ENCODE measurements at regions not wholly inside any gene's neighbourhood (a gene's known extent, or its start where the extent isn't known, plus 50 kb on each side); places are given as distances from the start of the nearest gene placed in this dataset.
A peak's percentile ranks its signal among the peaks of the same experiment; 100 is the strongest.

GRCh38 chr3:157982359-157982758 is 123.9 kb downstream of the SHOX2 start:
- no peaks in the 10 kb centered on the region for H3K27me3 ChIP-seq
- no peak for DNase-seq
- TF ChIP-seq, protein P1, sequence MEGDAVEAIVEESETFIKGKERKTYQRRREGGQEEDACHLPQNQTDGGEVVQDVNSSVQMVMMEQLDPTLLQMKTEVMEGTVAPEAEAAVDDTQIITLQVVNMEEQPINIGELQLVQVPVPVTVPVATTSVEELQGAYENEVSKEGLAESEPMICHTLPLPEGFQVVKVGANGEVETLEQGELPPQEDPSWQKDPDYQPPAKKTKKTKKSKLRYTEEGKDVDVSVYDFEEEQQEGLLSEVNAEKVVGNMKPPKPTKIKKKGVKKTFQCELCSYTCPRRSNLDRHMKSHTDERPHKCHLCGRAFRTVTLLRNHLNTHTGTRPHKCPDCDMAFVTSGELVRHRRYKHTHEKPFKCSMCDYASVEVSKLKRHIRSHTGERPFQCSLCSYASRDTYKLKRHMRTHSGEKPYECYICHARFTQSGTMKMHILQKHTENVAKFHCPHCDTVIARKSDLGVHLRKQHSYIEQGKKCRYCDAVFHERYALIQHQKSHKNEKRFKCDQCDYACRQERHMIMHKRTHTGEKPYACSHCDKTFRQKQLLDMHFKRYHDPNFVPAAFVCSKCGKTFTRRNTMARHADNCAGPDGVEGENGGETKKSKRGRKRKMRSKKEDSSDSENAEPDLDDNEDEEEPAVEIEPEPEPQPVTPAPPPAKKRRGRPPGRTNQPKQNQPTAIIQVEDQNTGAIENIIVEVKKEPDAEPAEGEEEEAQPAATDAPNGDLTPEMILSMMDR (IDR thresholded peaks at IDR 0.05; ENCODE audit: low read depth, low read length) = no peak
- H3K4me1 ChIP-seq = no peaks in the 10 kb centered on the region
- no peaks in the 10 kb centered on the region for H3K36me3 ChIP-seq
- no peak overlapping the region for H3K4me3 ChIP-seq (ENCODE audit: low read depth, low read length)
- H3K9me3 ChIP-seq = no peaks in the 10 kb centered on the region

DNA sequence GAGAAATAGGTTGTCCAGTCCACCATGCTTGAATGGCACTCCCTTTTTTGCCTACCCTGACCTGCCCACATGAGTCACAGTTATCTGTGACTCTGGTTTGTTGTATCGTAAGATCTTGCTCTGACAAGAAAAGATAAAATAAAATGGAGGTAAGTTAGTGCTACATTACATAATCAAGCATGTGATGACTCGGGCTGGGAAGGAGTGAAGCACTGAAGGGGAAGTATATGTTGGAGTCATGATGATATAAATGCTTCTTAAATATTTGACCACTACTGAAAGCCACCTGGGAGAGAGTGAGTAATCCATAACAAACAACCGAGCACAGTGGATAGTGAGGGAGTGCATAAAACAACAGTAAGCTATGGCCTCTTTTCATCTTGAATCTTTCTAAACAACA is 124.4 kb downstream of the SHOX2 start:
- H3K27me3 ChIP-seq = no peaks in the 10 kb centered on the region
- TF ChIP-seq, protein P1 (IDR thresholded peaks at IDR 0.05; ENCODE audit: low read depth, low read length) = no peak
- no peaks in the 10 kb centered on the region for H3K36me3 ChIP-seq
- H3K4me3 ChIP-seq (ENCODE audit: low read depth, low read length) = no peak overlapping the region
- no peak for DNase-seq
- H3K9me3 ChIP-seq = no peaks in the 10 kb centered on the region
- no peaks in the 10 kb centered on the region for H3K4me1 ChIP-seq

GRCh38 chr3:157979022-157979421 is 127.2 kb downstream of the SHOX2 start:
- Histone ChIP-seq H3K9me3 (no peaks in the 10 kb centered on the region), H3K4me1 (no peaks in the 10 kb centered on the region), H3K36me3 (no peaks in the 10 kb centered on the region), H3K27me3 (no peaks in the 10 kb centered on the region), H3K4me3 (ENCODE audit: low read depth, low read length) (no peak overlapping the region)
- no peak for DNase-seq
- TF ChIP-seq, protein P1 (IDR thresholded peaks at IDR 0.05; ENCODE audit: low read depth, low read length) = no peak

DNA sequence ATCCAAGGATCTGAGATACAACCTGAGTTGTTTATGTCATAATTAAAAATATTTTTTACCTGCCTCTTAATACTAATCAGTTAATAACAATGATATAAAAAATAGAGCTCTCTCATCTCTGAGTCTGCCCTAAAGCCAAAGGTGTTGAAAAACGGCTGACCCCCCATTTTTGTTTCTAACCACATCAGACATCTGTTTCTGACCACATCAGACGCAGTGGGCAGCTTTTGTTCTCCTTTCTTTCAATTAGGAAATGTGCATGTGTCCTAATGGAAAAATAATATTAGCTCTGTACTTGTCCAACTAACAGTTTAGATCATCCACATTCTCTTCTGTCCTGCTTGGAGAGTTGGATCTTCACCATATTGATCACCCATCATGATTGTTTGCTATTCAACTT is 144.6 kb downstream of the SHOX2 start:
- no peak for DNase-seq
- TF ChIP-seq, protein P1 (IDR thresholded peaks at IDR 0.05; ENCODE audit: low read depth, low read length) = no peak
- H3K9me3 ChIP-seq = no peaks in the 10 kb centered on the region

GRCh38 chr3:157958457-157958856 is 147.8 kb downstream of the SHOX2 start:
- TF ChIP-seq, protein P1 (IDR thresholded peaks at IDR 0.05; ENCODE audit: low read depth, low read length) = no peak
- no peaks in the 10 kb centered on the region for H3K36me3 ChIP-seq
- H3K9me3 ChIP-seq = no peaks in the 10 kb centered on the region
- DNase-seq = peak; percentile 8
- H3K4me3 ChIP-seq (ENCODE audit: low read depth, low read length) = peak overlapping the region; percentile 34
- peaks cover 4% of the 10 kb centered on the region for H3K4me1 ChIP-seq
- no peaks in the 10 kb centered on the region for H3K27me3 ChIP-seq

More for the DNA sequence above, 144.6 kb downstream of the SHOX2 start:
- no peaks in the 10 kb centered on the region for H3K27me3 ChIP-seq
- H3K36me3 ChIP-seq = no peaks in the 10 kb centered on the region
- peaks cover 4% of the 10 kb centered on the region for H3K4me1 ChIP-seq
- H3K4me3 ChIP-seq (ENCODE audit: low read depth, low read length) = no peak overlapping the region

DNA sequence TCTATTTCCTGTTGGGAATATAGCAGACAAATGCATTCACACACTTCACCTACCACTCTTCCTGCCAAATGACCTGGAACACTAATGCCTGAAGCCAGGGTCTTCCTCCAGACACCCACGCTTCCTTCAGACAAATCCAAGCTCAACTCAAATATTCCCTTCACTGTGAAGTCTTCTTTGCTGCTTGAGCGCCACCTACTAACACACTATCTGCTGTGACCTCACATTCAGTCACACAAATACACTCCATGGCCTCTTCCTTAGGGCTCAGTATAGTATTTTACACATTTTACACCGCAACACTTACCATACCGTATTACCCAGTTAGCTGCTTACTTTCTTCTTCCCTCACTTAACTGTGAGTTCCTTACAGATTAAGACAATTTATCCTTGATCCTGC is 149.4 kb downstream of the SHOX2 start:
- TF ChIP-seq, protein P1 (IDR thresholded peaks at IDR 0.05; ENCODE audit: low read depth, low read length) = no peak
- Histone ChIP-seq H3K4me1 (peaks cover 4% of the 10 kb centered on the region), H3K27me3 (no peaks in the 10 kb centered on the region), H3K36me3 (no peaks in the 10 kb centered on the region), H3K9me3 (no peaks in the 10 kb centered on the region), H3K4me3 (ENCODE audit: low read depth, low read length) (no peak overlapping the region)
- DNase-seq = no peak
